ENCODE measurements at regions not wholly inside any gene's neighbourhood (a gene's known extent, or its start where the extent isn't known, plus 50 kb on each side); places are given as distances from the start of the nearest gene placed in this dataset.

DNA sequence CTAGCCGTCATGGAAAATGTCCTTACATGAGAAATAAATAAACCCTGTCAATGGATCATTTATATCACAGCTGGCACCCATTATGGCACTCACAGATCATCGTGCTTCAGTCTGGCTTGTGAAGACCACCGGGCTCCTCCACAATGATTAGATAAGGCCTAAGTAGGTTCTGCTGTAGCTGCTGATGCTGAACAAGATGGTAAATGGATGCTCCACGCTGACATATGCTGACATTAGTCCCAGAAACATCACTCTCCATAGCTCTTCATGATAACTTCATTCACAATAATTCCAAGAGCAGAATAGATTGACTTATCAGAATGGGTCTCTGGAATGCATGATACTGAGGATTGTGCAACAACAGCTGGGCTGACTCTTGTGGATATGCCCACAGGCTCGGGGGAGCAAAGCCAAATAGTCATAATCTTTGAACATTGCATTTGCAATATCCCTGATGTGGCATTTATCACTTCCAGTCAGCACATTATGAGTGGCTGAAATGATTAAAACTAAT, 63.8 kb upstream of the RXFP2 start:
- H3K4me3 ChIP-seq (ENCODE audit: low read depth, low read length): no peak overlapping the region
- TF ChIP-seq, protein P1, sequence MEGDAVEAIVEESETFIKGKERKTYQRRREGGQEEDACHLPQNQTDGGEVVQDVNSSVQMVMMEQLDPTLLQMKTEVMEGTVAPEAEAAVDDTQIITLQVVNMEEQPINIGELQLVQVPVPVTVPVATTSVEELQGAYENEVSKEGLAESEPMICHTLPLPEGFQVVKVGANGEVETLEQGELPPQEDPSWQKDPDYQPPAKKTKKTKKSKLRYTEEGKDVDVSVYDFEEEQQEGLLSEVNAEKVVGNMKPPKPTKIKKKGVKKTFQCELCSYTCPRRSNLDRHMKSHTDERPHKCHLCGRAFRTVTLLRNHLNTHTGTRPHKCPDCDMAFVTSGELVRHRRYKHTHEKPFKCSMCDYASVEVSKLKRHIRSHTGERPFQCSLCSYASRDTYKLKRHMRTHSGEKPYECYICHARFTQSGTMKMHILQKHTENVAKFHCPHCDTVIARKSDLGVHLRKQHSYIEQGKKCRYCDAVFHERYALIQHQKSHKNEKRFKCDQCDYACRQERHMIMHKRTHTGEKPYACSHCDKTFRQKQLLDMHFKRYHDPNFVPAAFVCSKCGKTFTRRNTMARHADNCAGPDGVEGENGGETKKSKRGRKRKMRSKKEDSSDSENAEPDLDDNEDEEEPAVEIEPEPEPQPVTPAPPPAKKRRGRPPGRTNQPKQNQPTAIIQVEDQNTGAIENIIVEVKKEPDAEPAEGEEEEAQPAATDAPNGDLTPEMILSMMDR (IDR thresholded peaks at IDR 0.05; ENCODE audit: low read depth, low read length): no peak

DNA sequence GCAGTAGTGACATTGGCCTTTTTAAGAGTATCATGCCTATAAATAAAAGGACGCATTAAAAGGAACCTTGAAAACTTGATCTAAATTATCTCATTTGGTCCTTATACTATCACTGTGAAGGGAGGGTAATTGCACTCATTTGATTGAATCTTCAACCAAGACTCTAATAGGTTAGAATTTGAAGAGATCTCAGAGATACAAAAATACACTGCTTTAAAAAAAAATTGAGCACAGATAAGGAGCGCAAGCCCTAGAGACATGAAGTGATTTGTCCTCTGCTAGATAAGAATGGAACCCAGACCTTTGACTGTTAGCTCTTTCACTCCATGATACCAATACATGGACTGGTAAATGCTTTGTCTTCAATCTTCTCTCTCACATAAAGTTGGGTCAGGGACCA, 58.2 kb upstream of the RXFP2 start:
- no peak overlapping the region for H3K4me3 ChIP-seq (ENCODE audit: low read depth, low read length)
- TF ChIP-seq, protein P1 (IDR thresholded peaks at IDR 0.05; ENCODE audit: low read depth, low read length): no peak

DNA sequence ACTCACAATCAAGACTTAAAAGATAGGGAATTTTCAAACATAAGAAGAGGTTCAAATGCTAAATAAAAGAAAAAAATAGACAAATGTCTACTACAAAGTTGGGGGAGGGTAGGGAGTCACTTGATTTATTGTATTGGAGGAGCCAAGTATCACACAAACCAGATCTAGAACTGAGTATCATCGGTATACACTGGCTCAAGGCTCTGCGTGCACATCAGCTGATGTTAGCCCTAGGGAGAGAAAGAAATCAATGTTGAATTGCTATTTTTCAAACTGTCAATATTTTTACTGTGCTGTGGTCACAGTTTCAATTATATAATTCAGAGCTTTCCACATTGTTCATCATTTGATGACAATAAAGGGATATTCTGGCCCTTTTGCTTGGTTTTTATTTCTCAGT, 54.9 kb upstream of the RXFP2 start:
- TF ChIP-seq, protein P1 (IDR thresholded peaks at IDR 0.05; ENCODE audit: low read depth, low read length): no peak
- H3K4me3 ChIP-seq (ENCODE audit: low read depth, low read length): no peak overlapping the region

DNA sequence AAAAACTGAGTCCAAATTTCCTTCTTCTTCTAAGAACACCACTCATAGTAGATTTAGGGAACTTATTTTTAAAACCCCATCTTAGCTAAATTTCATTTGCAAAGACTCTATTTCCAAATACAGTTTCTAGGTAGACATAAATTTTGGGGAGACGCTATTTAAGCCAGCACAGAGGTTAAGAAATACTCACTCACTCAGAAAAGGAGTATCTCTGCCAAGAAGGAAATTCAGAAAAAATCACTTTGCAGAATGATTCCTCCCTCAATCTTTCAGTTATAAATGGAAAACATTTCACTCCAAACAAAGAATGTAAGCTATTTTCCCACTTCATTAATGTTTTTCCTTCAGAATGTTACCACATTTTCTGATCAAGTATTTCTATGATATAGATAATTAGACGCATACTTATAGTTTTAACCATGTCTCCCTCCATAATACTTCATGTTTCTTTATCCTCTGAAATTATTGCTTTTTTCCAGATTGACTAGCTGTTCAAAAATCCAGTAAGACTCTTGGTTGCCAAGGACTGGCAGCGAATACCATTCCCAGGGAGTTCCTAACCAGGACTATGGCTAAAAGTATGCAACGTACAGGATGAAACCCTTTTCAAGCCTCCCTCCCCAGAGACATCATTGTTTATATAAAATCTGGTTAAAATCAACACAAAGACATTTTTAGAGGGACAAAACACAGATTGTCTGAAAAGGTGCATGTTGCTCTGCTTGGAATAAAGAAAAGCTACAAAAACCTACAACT, 52.5 kb upstream of the RXFP2 start:
- no peak overlapping the region for H3K4me3 ChIP-seq (ENCODE audit: low read depth, low read length)
- TF ChIP-seq, protein P1 (IDR thresholded peaks at IDR 0.05; ENCODE audit: low read depth, low read length): no peak
